Daoy (cell line): ENCODE measurements at regions not wholly inside any gene's neighbourhood (a gene's known extent, or its start where the extent isn't known, plus 50 kb on each side); places are given as distances from the start of the nearest gene placed in this dataset.
A peak's percentile ranks its signal among the peaks of the same experiment; 100 is the strongest.

ENCODE experiments used
- DNase-seq: peaks from one replicate; pipeline ENCODE4 v3.0.0-alpha.2; 2015; ENCODE audit warnings: low read depth

- DNase-seq: peak; percentile 2
Observed at GRCh38 chr13:47621931-47622330, 379.1 kb downstream of the SUCLA2 start.

GRCh38 chr13:47611664-47612288 lies 389.3 kb downstream of the SUCLA2 start:
- DNase-seq: peak; percentile 49

- DNase-seq: no peak
Observed at GRCh38 chr13:47610687-47611086, 390.4 kb downstream of the SUCLA2 start.

DNA sequence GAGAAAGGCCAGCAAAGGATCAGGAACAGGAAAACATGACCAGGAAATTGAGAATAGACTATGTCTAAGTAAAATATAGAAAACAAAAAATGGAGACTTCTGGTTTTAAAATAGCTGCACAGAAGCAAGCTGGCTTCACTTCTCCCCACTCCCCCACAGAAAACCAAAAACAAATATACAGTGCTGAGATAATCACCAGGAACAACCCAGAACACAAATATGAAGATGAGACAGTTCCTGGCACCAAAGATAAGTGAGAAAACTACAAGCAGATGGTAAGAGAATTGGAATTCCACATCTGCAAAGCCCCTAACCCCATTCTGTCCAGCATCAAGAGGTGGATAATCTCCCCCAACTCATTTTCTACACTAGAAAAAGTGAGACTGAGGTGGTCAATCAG lies 397.7 kb downstream of the SUCLA2 start:
- no peak for DNase-seq

DNA sequence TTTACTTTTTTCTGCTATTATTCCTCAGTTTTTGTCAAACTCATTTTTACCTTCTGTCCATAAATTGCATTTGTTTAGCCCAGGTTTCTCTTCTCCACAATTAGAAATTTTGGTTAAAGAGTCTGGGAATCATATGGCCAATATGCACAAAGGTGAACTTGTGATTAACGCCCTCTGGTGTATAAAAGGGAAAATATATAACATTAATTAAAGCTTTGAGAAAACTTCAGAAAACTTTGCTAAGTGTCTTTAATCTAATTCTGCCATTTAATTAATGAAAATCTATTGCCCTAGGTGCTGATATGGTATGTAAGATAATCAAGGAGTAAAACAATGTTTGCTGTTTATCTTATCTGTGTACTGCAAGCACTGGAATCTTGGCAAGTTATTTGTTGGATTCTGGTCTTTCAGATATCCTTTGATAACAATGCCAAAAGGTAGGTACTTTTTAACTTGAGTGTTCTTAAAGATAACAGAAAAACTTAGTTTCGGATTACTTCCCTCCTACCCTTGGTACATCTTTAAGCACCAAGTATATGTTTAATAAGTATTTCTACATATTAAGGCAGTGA lies 402.6 kb downstream of the SUCLA2 start:
- no peak for DNase-seq

DNA sequence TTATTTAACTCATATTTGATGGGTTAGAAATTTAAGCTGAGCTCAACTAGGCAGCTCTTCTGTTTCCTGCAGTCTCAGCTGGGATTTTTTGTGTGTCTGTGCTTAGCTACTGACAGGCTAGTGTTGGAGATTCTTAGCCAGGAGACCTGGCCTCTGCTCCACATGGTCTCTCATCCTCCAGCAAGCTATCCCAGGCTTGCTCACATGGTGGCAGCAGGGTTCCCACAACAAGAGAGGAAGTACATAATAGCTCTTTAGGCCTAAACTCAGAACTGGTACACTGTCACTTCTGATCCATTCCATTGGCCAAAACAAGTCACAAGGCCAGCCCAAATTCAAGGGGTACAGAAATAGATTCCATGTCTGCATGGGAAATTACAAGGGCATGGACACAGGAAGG lies 406.2 kb downstream of the SUCLA2 start:
- DNase-seq: no peak

DNA sequence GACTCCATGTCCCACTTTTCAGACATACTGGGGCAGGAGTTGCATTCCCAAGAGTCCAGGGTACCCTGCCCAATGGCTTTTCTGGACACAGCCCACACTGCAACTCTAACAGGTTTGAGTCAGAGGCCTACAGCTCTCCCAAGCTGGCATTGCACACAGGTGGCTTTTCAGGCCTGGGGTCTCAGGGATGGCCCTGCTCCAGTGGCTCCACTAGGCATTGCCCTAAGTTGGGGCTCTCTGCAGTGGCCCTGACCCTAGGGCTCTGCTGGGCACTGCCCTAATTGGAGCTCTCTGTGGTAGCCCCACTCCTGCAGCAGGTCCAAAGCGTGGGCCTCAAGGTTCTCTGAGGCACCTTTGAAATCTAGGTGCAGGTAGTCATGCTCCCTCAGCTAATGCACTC lies 408.8 kb downstream of the SUCLA2 start:
- DNase-seq: no peak

DNA sequence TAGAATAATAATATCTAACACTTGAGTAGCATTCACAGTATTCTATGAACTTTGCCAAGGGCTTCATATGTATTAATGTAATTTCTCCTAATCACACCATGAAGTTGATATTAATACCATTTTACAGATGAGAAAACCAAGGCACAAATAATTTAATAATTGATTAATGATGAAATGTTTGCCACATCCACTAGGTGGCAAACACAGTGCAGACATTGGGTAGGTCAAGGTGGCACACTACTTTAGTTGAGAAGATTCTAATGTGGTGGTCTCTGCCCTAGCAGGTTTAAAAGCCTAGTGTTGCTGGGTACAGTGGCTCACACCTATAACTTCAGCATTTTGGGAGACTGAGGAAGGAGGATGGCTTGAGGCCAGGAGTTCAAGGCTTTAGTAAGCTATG lies 412.4 kb downstream of the SUCLA2 start:
- no peak for DNase-seq

- DNase-seq: no peak
Observed at GRCh38 chr13:47572375-47572774, 428.7 kb downstream of the SUCLA2 start.

- no peak for DNase-seq
Observed at GRCh38 chr13:47564041-47564440, 437.0 kb downstream of the SUCLA2 start.

DNA sequence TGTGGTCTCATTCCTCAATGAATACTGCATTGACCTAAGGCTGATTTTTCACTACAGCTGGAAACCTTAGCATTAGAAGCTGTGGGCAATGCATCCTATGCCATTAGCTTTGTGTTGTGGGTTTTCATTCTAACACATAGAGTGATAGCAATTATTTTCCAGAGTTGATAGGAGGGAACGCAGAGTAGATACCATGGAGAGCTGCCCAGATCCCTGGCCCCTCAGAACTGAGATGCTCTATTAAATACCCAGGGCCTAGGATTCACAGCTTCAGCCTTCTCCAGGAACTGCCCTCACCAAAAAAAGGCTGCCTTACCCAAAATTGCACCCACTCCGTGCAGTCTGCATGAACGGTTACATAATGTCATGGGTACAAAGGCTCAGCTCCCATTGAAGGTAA lies 444.4 kb downstream of the SUCLA2 start:
- DNase-seq: no peak

GRCh38 chr13:47555235-47555634 lies 445.8 kb downstream of the SUCLA2 start:
- peak; percentile 13 for DNase-seq

GRCh38 chr13:47553329-47553977 lies 447.6 kb downstream of the SUCLA2 start:
- DNase-seq: no peak

GRCh38 chr13:47549219-47549752 lies 451.8 kb downstream of the SUCLA2 start:
- DNase-seq: no peak

DNA sequence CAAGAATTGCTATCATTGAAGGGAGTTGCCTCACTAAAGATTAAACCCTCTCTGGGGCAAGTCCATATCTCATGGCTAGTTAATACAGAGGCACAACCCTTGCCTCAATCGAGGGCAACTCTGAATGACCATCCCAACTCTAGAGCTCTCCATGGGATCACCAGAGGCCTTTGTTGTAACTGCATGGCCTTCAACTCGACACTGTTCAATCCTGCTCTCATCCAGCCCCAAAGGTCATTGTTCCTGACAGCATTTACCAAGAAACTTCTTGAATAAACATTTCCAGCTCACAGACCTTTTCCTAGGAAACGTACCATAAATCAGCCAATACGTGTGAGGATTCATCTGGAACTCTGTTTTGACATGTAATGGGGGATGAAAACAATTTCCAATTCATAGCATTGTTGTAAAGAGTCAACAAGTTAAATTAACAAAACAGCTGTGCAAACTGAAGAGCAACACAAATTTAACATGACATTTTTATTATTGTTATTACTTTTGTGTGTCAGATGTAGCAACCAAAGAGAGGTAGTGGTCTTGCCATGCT lies 452.7 kb downstream of the SUCLA2 start:
- no peak for DNase-seq

GRCh38 chr13:47546391-47547225 lies 454.5 kb downstream of the SUCLA2 start:
- no peak for DNase-seq

GRCh38 chr13:47545201-47546024 lies 455.7 kb downstream of the SUCLA2 start:
- DNase-seq: no peak

DNA sequence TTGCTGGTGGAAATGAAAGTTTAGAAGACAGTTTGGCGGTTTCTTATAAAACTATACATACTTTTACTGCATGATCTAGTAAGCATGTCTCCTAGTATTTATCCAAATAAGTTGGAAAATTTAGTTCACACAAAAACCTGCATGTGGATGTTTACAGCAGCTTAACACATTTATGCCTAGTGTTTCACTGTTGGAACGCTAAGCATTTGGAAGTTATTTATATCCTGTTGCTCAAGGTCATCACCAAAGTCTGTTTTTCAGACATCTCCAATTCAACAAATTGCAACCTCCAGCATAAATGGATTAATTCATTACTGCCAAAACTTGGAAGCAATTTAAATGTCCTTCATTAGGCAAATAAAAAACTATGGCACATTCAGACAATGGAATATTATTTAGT lies 461.8 kb downstream of the SUCLA2 start:
- DNase-seq: no peak

GRCh38 chr13:47523771-47524170 lies 477.3 kb downstream of the SUCLA2 start:
- DNase-seq: no peak

GRCh38 chr13:47521890-47522487 lies 479.1 kb downstream of the SUCLA2 start:
- no peak for DNase-seq

DNA sequence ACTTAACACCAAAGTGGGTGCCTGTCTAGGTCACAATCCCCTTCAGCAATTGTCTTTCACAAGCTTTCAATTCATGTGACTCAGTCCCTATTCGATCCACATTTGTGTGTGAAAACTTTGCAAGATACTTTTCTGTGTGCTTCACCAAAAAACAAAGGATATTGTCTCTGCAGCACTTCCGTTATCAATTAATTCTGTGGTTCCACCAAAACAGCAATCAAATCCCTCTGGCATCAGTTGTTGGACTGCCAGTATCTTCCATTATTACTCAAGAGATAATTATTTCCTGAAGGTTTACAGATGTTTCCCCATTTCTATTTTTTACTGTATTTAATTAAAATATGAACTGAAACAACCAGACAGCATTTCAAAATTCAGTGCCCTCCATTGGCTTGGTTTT lies 481.4 kb downstream of the SUCLA2 start:
- DNase-seq: no peak
